ENCODE measurements at regions not wholly inside any gene's neighbourhood (a gene's known extent, or its start where the extent isn't known, plus 50 kb on each side); places are given as distances from the start of the nearest gene placed in this dataset.

DNA sequence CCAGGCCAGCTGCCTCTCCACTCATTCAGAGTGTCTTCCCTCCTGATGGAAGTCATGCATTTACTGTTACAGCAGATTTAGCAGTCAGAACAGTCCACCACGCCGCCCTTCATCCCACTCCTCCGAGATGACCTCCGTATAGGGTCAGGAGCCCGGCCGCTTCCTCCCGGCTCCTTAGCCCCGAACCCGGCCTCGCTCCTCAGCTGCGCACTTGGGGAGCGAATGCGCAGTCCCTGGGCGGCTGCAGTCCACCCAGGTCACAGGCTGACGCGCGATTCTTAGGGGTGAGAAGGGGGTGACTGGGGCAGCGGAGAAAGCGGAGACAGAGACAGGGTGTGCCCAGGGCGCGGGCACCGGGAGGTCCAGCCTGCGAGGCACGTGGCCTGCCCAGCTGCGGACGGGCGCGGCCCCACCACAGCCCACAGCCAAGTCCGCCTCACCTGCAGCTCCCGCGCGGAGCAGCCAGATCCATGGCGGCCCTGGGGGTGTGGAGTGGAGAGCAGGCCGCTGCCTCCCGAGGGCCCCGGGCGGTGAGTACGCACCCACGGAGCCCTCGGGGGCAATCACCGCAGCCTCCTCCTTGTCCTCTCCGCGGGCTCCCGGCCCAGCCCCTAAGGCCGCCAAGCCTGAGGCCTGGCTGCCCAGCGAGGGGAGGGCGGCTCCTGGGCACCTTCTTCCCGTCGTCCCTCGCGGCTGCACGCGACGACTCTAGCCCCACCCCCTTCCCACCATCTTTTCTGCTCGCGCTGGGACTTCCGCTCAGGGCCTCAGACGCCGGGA lies 286.6 kb downstream of the BRD1 start:
- no peak for TF ChIP-seq ARNTL (CRISPR knock-in tag; IDR thresholded peaks at IDR 0.05; ENCODE audit: borderline replicate concordance, low read depth)
- TF ChIP-seq TCF4 (CRISPR knock-in tag; IDR thresholded peaks at IDR 0.05; ENCODE audit: borderline replicate concordance) = no peak
- TF ChIP-seq, protein P1, sequence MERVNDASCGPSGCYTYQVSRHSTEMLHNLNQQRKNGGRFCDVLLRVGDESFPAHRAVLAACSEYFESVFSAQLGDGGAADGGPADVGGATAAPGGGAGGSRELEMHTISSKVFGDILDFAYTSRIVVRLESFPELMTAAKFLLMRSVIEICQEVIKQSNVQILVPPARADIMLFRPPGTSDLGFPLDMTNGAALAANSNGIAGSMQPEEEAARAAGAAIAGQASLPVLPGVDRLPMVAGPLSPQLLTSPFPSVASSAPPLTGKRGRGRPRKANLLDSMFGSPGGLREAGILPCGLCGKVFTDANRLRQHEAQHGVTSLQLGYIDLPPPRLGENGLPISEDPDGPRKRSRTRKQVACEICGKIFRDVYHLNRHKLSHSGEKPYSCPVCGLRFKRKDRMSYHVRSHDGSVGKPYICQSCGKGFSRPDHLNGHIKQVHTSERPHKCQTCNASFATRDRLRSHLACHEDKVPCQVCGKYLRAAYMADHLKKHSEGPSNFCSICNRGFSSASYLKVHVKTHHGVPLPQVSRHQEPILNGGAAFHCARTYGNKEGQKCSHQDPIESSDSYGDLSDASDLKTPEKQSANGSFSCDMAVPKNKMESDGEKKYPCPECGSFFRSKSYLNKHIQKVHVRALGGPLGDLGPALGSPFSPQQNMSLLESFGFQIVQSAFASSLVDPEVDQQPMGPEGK (CRISPR knock-in tag; IDR thresholded peaks at IDR 0.05; ENCODE audit: borderline replicate concordance) = no peak
- no peak for TF ChIP-seq ZC3H10 (CRISPR knock-in tag; IDR thresholded peaks at IDR 0.05)

All from SK-N-SH treated with all-trans-retinoic acid at 6 μM for 48 hours (cell line).